H9 (cell line): ENCODE measurements at regions not wholly inside any gene's neighbourhood (a gene's known extent, or its start where the extent isn't known, plus 50 kb on each side); places are given as distances from the start of the nearest gene placed in this dataset.
A peak's percentile ranks its signal among the peaks of the same experiment; 100 is the strongest.

ENCODE experiments used
- DNase-seq: peaks from one replicate; pipeline ENCODE4 v3.0.0-alpha.2; 2017
- H2AFZ ChIP-seq: one replicate; pipeline ENCODE4 v1.6.1; 2013; ENCODE audit warnings: mild to moderate bottlenecking, low read length, control low read depth, moderate library complexity
- H2AK5ac ChIP-seq: 2 replicates; pipeline ENCODE4 v1.6.1; 2013; ENCODE audit warnings: low read length, control low read depth, mixed read lengths; ENCODE audit not compliant: insufficient read length
- H2BK120ac ChIP-seq: one replicate; pipeline ENCODE4 v1.6.1; 2013; ENCODE audit warnings: low read depth, mild to moderate bottlenecking, low read length, control low read depth, inconsistent platforms; ENCODE audit not compliant: poor library complexity, severe bottlenecking
- H2BK12ac ChIP-seq: 2 replicates; pipeline ENCODE4 v1.6.1; 2013; ENCODE audit warnings: low read length, control low read depth, mixed read lengths, low read depth; ENCODE audit not compliant: insufficient read length
- H2BK15ac ChIP-seq: 2 replicates; pipeline ENCODE4 v1.6.1; 2013; ENCODE audit warnings: low read depth, low read length, control low read depth
- H2BK20ac ChIP-seq: one replicate; pipeline ENCODE4 v1.6.1; 2013; ENCODE audit warnings: low read depth, mild to moderate bottlenecking, low read length, control low read depth, inconsistent platforms; ENCODE audit not compliant: poor library complexity, severe bottlenecking
- H2BK5ac ChIP-seq: 2 replicates; pipeline ENCODE4 v1.6.1; 2013; ENCODE audit warnings: low read length, control low read depth, mixed read lengths; ENCODE audit not compliant: insufficient read length
- H3K14ac ChIP-seq: 2 replicates; pipeline ENCODE4 v1.6.1; 2013; ENCODE audit warnings: low read length, control low read depth; ENCODE audit not compliant: insufficient read depth
- H3K18ac ChIP-seq: 2 replicates; pipeline ENCODE4 v1.6.1; 2013; ENCODE audit warnings: low read depth, mild to moderate bottlenecking, mixed read lengths, low read length, control low read depth; ENCODE audit not compliant: insufficient read length
- H3K23ac ChIP-seq: 2 replicates; pipeline ENCODE4 v1.6.1; 2013; ENCODE audit warnings: low read length, control low read depth, mixed read lengths, low read depth; ENCODE audit not compliant: insufficient read length
- H3K23me2 ChIP-seq: 2 replicates; pipeline ENCODE4 v1.6.1; 2013; ENCODE audit warnings: low read depth, mild to moderate bottlenecking, mixed read lengths, low read length, control low read depth; ENCODE audit not compliant: insufficient read length, poor library complexity, severe bottlenecking
- H3K27ac ChIP-seq: 2 replicates; pipeline ENCODE4 v1.5.1; 2013; ENCODE audit warnings: low read length, control low read depth, mixed read lengths, low read depth; ENCODE audit not compliant: insufficient read length
- H3K27me3 ChIP-seq: 2 replicates; pipeline ENCODE4 v1.6.1; 2013; ENCODE audit warnings: low read length, control low read depth, inconsistent platforms; ENCODE audit not compliant: insufficient read depth
- H3K4ac ChIP-seq: 2 replicates; pipeline ENCODE4 v1.6.1; 2013; ENCODE audit warnings: low read depth, mild to moderate bottlenecking, control low read depth, inconsistent platforms, low read length, moderate library complexity
- H3K4me1 ChIP-seq: 2 replicates; pipeline ENCODE4 v1.6.1; 2013; ENCODE audit warnings: low read length, control low read depth, inconsistent platforms; ENCODE audit not compliant: insufficient read depth
- H3K4me2 ChIP-seq: 2 replicates; pipeline ENCODE4 v1.6.1; 2013; ENCODE audit warnings: low read length, control low read depth, mixed read lengths; ENCODE audit not compliant: insufficient read length, insufficient read depth
- H3K56ac ChIP-seq: 2 replicates; pipeline ENCODE4 v1.6.1; 2013; ENCODE audit warnings: low read depth, mild to moderate bottlenecking, mixed read lengths, low read length, control low read depth; ENCODE audit not compliant: insufficient read length
- H3K79me1 ChIP-seq: 2 replicates; pipeline ENCODE4 v1.6.1; 2013; ENCODE audit warnings: low read depth, mild to moderate bottlenecking, moderate library complexity, low read length, control low read depth, inconsistent platforms; ENCODE audit not compliant: insufficient read depth, poor library complexity, severe bottlenecking
- H3K79me2 ChIP-seq: 2 replicates; pipeline ENCODE4 v1.6.1; 2013; ENCODE audit warnings: low read length, control low read depth, inconsistent platforms; ENCODE audit not compliant: insufficient read depth
- H3K9ac ChIP-seq: 2 replicates; pipeline ENCODE4 v1.6.1; 2013; ENCODE audit warnings: low read length, control low read depth, mixed read lengths; ENCODE audit not compliant: insufficient read length; ENCODE audit errors: extremely low read depth
- H3K9me3 ChIP-seq: one replicate; pipeline ENCODE4 v1.6.1; 2013; ENCODE audit warnings: low read depth, low read length, inconsistent platforms; ENCODE audit not compliant: control insufficient read depth
- H3T11ph ChIP-seq: one replicate; pipeline ENCODE4 v1.6.1; 2013; ENCODE audit warnings: mild to moderate bottlenecking, low read length, control low read depth, inconsistent platforms
- H4K20me1 ChIP-seq: one replicate; pipeline ENCODE4 v1.6.1; 2013; ENCODE audit not compliant: control insufficient read depth, insufficient read length, insufficient read depth
- H4K5ac ChIP-seq: 2 replicates; pipeline ENCODE4 v1.6.1; 2013; ENCODE audit warnings: low read depth, mild to moderate bottlenecking, mixed read lengths, low read length, control low read depth; ENCODE audit not compliant: insufficient read length
- H4K8ac ChIP-seq: replicated peaks from 2 replicates; pipeline ENCODE4 v1.6.1; 2013; ENCODE audit warnings: low read length, control low read depth, mixed read lengths, low read depth; ENCODE audit not compliant: insufficient read length
- H4K91ac ChIP-seq: 2 replicates; pipeline ENCODE4 v1.6.1; 2013; ENCODE audit warnings: low read depth, mild to moderate bottlenecking, moderate library complexity, mixed read lengths, low read length, control low read depth; ENCODE audit not compliant: insufficient read length
- H3K27ac Mint-ChIP-seq, 3 experiments: 2 replicates in 2 of 3; 3 replicates in 1 of 3; pipeline ENCODE4 v1.8.0; 2020 to 2021; ENCODE audit warnings: mixed read lengths in 3 of 3, mild to moderate bottlenecking in 1 of 3, moderate library complexity in 1 of 3
- H3K27me3 Mint-ChIP-seq: 2 replicates; pipeline ENCODE4 v1.8.0; 2021; ENCODE audit warnings: low read depth, mild to moderate bottlenecking, moderate library complexity, mixed read lengths
- H3K36me3 Mint-ChIP-seq, 3 experiments: 2 replicates in 2 of 3; 3 replicates in 1 of 3; pipeline ENCODE4 v1.8.0; 2020 to 2021; ENCODE audit warnings: low read depth in 3 of 3, mixed read lengths in 3 of 3; ENCODE audit not compliant: insufficient read depth in 1 of 3
- H3K4me1 Mint-ChIP-seq, 2 experiments: 2 replicates each; pipeline ENCODE4 v1.8.0; 2020; ENCODE audit warnings: mixed read lengths in 2 of 2
- H3K4me3 Mint-ChIP-seq, 2 experiments: 2 replicates in 1 of 2; 3 replicates in 1 of 2; pipeline ENCODE4 v1.8.0; 2020 to 2021; ENCODE audit warnings: mild to moderate bottlenecking in 2 of 2, mixed read lengths in 2 of 2, moderate library complexity in 1 of 2
- H3K9me3 Mint-ChIP-seq, 2 experiments: 2 replicates in 1 of 2; 3 replicates in 1 of 2; pipeline ENCODE4 v1.8.0; 2020; ENCODE audit warnings: mild to moderate bottlenecking in 2 of 2, mixed read lengths in 2 of 2, moderate library complexity in 1 of 2
- CTCF ChIP-seq: fragments of 200-600 bp; sonication (generic); conservative IDR thresholded peaks from 3 replicates; pipeline ENCODE4 v1.8.0; 2021; ENCODE audit warnings: antibody characterized with exemption, mild to moderate bottlenecking
- WGBS: extraction: QIAGEN DNeasy Blood & Tissue Kit; methylation state at CpG from one replicate; pipeline ENCODE4 v1.1.7; 2013; ENCODE audit warnings: missing lambda C conversion rate, low lambda C conversion rate, mixed read lengths; ENCODE audit not compliant: insufficient read length; ENCODE audit errors: extremely low coverage; 5-methylcytosine and 5-hydroxymethylcytosine counted together

- no peak overlapping the region for H2BK15ac ChIP-seq
These were observed 356.5 kb downstream of the CDH26 start for GRCh38 chr20:60314727-60315126.

More at GRCh38 chr20:60314727-60315126, 356.5 kb downstream of the CDH26 start:
- H3T11ph ChIP-seq = no peak overlapping the region
- no peak overlapping the region for H2BK5ac ChIP-seq
- H4K20me1 ChIP-seq = peaks cover 4% of the 10 kb centered on the region
- H2BK120ac ChIP-seq = no peak overlapping the region
- no peak overlapping the region for H2AK5ac ChIP-seq
- H3K4me1 Mint-ChIP-seq = no peaks in the 10 kb centered on the region
- H3K9ac ChIP-seq = no peak overlapping the region
- H4K8ac ChIP-seq = peak overlapping the region; percentile 70
- H3K79me1 ChIP-seq = no peaks in the 10 kb centered on the region
- H3K9me3 ChIP-seq = no peaks in the 10 kb centered on the region
- H3K27me3 Mint-ChIP-seq = peaks cover 39% of the 10 kb centered on the region
- no peak overlapping the region for H3K23ac ChIP-seq
- no peak overlapping the region for H2BK20ac ChIP-seq
- H2AFZ ChIP-seq = no peak overlapping the region
- no peak overlapping the region for H3K27ac ChIP-seq
- no peaks in the 10 kb centered on the region for H3K27me3 ChIP-seq
- no peak for TF ChIP-seq CTCF
- no peak overlapping the region for H3K4ac ChIP-seq
- no peak overlapping the region for H3K27ac Mint-ChIP-seq
- no peak overlapping the region for H3K18ac ChIP-seq
- H4K91ac ChIP-seq = no peak overlapping the region
- no peaks in the 10 kb centered on the region for H3K4me1 ChIP-seq
- H3K4me3 Mint-ChIP-seq = no peak overlapping the region
- no peak for DNase-seq
- peaks cover 0 to 10% (median 2%) of the 10 kb centered on the region in 3 experiments; a peak in 1 of 7 replicates for H3K36me3 Mint-ChIP-seq
- WGBS = 100% methylated on average over 1 of the region's 3 CpGs
- no peaks in the 10 kb centered on the region for H3K23me2 ChIP-seq
- H4K5ac ChIP-seq = peak overlapping the region; percentile 58
- no peak overlapping the region for H3K56ac ChIP-seq
- H3K14ac ChIP-seq = no peak overlapping the region
- no peak overlapping the region for H3K4me2 ChIP-seq
- H2BK12ac ChIP-seq = no peak overlapping the region
- peaks cover 10 to 40% of the 10 kb centered on the region in 2 experiments for H3K9me3 Mint-ChIP-seq
- no peaks in the 10 kb centered on the region for H3K79me2 ChIP-seq
